Common myeloid progenitor, CD34-positive (primary cell): ENCODE measurements at regions not wholly inside any gene's neighbourhood (a gene's known extent, or its start where the extent isn't known, plus 50 kb on each side); places are given as distances from the start of the nearest gene placed in this dataset.
"Not testable (repeated sequence)": the region's sequence is repeated elsewhere in the genome, so short reads cannot be mapped to it uniquely, and the experiment has no call there.

Experiments used
- CTCF ChIA-PET: fragments of 350-600 bp; sonication (Branson Sonifier 250); formaldehyde crosslinking; loops from one replicate; lab custom pipeline; 2021; ENCODE audit warnings: antibody characterized with exemption; lab: Charles Lee
- POLR2A ChIA-PET: fragments of 350-600 bp; sonication (Branson Sonifier 250); formaldehyde crosslinking; loops from one replicate; lab custom pipeline; 2021; ENCODE audit warnings: antibody characterized with exemption; lab: Charles Lee
- DNase-seq, 3 donors: peaks; one replicate each; pipeline versions ENCODE4 v3.0.0 to v3.0.0-alpha.2; 2013
- H3K27ac ChIP-seq, 2 experiments: 1 replicate in 1 of 2; 2 replicates in 1 of 2; pipeline ENCODE4 v1.7.0; 2013; ENCODE audit warnings: inconsistent platforms in 2 of 2, low read length in 2 of 2, mild to moderate bottlenecking in 2 of 2, low read depth in 1 of 2, moderate library complexity in 1 of 2; ENCODE audit not compliant: severe bottlenecking in 2 of 2, insufficient read depth in 1 of 2, poor library complexity in 1 of 2
- H3K27me3 ChIP-seq, 5 experiments: replicated peaks in 2 of 5; 1 replicate in 3 of 5; 2 replicates in 2 of 5; pipeline versions ENCODE4 v1.6.1 to v1.7.0; 2013; ENCODE audit warnings: low read length in 4 of 5, mild to moderate bottlenecking in 2 of 5, moderate library complexity in 2 of 5, inconsistent platforms in 1 of 5; ENCODE audit not compliant: insufficient read depth in 5 of 5, control insufficient read depth in 4 of 5
- H3K36me3 ChIP-seq, 4 experiments: 1 replicate in 2 of 4; 2 replicates in 2 of 4; pipeline versions ENCODE4 v1.6.1 to v1.7.0; 2013; ENCODE audit warnings: low read length in 3 of 4, control low read depth in 1 of 4, mild to moderate bottlenecking in 1 of 4; ENCODE audit not compliant: control insufficient read depth in 4 of 4, insufficient read depth in 4 of 4
- H3K4me1 ChIP-seq, 4 experiments: 1 replicate in 3 of 4; 2 replicates in 1 of 4; pipeline versions ENCODE4 v1.6.1 to v1.7.1; 2013; ENCODE audit warnings: low read length in 3 of 4, mild to moderate bottlenecking in 3 of 4, control low read depth in 1 of 4, inconsistent platforms in 1 of 4, moderate library complexity in 1 of 4; ENCODE audit not compliant: control insufficient read depth in 4 of 4, insufficient read depth in 4 of 4; ENCODE audit errors: control extremely low read depth in 1 of 4
- H3K4me3 ChIP-seq, 7 experiments: 1 replicate in 4 of 7; 2 replicates in 3 of 7; pipeline versions ENCODE4 v1.5.1 to v1.7.0; 2013; ENCODE audit warnings: mild to moderate bottlenecking in 7 of 7, low read length in 6 of 7, moderate library complexity in 6 of 7, inconsistent platforms in 2 of 7, low read depth in 2 of 7, control low read depth in 1 of 7; ENCODE audit not compliant: insufficient read depth in 4 of 7, control insufficient read depth in 1 of 7; ENCODE audit errors: extremely low read depth in 1 of 7
- H3K9me3 ChIP-seq, 5 experiments: 1 replicate in 4 of 5; 2 replicates in 1 of 5; pipeline versions ENCODE4 v1.6.1 to v1.7.1; 2013; ENCODE audit warnings: low read length in 4 of 5, mild to moderate bottlenecking in 2 of 5, inconsistent platforms in 1 of 5, low read depth in 1 of 5, moderate library complexity in 1 of 5; ENCODE audit not compliant: control insufficient read depth in 4 of 5, insufficient read depth in 2 of 5; ENCODE audit errors: control extremely low read depth in 1 of 5
- WGBS: methylation state at CpG from one replicate; pipeline ENCODE4 v1.1.5; 2013; ENCODE audit not compliant: insufficient coverage; 5-methylcytosine and 5-hydroxymethylcytosine counted together

DNA sequence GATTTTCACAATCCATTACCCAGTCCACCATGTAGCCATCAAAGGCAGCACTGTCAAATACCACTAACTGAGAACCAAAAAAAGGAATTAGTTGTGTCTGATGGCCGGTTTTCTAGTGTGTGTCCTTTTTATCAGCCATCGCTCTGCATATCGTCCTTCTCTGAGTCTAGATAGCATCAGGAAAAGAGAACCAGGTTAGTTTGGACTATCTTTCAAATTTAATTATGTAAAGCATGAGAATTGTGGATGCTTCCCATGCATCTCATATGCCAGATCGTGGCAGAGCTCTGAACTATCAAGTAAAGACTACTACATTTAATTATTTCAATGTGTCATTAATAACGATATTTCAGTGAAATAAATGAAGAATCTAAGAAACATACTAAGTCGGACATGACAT, 691.9 kb downstream of the FAM181B start:
- ChIA-PET CTCF (no interaction called here), POLR2A (no interaction called here)
- Histone ChIP-seq H3K27ac (no peak overlapping the region), H3K4me1 (no peaks in the 10 kb centered on the region), H3K9me3 (peaks cover 0 to 3% (median 0%) of the 10 kb centered on the region in 5 experiments), H3K27me3 (peaks cover 0 to 2% (median 0%) of the 10 kb centered on the region in 5 experiments), H3K4me3 (no peak overlapping the region), H3K36me3 (no peaks in the 10 kb centered on the region)
- DNase-seq, result no peak
- 90% methylated on average over 2 of the region's 6 CpGs for WGBS

DNA sequence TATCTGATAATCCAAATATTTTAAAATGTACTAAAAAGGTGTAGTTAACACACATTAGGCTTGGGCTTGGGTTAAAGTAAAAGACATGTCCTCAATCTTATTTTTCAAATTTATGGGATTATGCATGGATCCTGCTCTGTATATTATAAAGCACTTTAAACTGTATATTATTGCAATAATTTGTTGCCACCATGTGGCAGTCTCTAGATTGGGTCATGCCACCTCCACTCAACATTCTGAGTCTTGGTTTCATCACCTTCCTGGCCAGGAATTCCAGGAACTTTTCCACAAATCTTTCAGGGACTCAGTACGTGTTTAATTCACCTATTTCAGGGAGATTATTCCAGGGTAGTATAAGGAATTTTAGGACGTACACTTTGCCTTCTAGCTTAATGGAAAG, 695.5 kb downstream of the FAM181B start:
- DNase-seq, result no peak
- ChIA-PET POLR2A (no interaction called here), CTCF (no interaction called here)
- no peaks in the 10 kb centered on the region for H3K9me3 ChIP-seq
- no peaks in the 10 kb centered on the region for H3K4me1 ChIP-seq
- H3K36me3 ChIP-seq, result no peaks in the 10 kb centered on the region
- WGBS, result 100% methylated on average over 1 of the region's 2 CpGs
- H3K27me3 ChIP-seq, result peaks cover 0 to 2% (median 0%) of the 10 kb centered on the region in 5 experiments
- H3K27ac ChIP-seq, result no peak overlapping the region
- no peak overlapping the region for H3K4me3 ChIP-seq

DNA sequence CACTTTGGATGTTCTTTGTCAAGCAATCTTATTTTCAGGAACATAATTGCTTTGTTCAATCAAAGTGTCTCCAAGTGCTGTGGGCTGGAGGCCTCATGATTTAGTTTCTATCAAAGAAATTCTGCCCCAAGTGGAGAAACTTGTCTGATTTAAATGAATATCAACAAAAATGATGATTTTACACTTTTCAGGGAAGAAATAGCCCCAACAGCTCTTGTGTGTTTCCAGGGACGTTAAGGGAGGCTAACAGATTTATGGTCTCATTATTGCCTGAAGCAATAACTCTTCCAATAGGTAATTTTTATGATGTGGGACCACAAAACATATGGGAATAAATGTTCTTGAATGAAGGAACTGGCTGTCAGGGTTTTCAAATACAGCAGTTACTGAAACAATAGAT, 699.1 kb downstream of the FAM181B start:
- H3K27ac ChIP-seq, result no peak overlapping the region
- H3K4me1 ChIP-seq, result no peaks in the 10 kb centered on the region
- no peaks in the 10 kb centered on the region for H3K9me3 ChIP-seq
- no peaks in the 10 kb centered on the region for H3K36me3 ChIP-seq
- H3K4me3 ChIP-seq, result no peak overlapping the region
- ChIA-PET POLR2A (no interaction called here), CTCF (no interaction called here)
- no peak for DNase-seq
- no peaks in the 10 kb centered on the region for H3K27me3 ChIP-seq
- no CpG with 5 or more reads among the region's 1 CpG for WGBS

DNA sequence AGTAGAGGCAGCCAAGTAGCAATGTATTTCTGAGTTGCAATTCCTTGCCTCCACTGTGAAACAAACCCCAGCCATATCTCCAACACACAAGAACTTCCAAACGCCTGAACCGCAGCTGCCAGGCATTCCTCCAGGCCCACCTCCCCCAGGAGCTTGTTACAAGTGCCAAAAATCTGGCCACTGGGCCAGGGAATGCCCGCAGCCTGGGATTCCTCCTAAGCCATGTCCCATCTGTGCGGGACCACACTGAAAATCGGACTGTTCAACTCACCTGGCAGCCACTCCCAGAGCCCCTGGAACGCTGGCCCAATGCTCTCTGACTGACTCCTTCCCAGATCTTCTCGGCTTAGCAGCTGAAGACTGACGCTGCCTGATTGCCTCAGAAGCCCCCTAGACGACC, 706.3 kb downstream of the FAM181B start:
- H3K4me3 ChIP-seq, H3K27ac ChIP-seq, H3K4me1 ChIP-seq, CTCF ChIA-PET, DNase-seq, POLR2A ChIA-PET, H3K27me3 ChIP-seq, H3K9me3 ChIP-seq, H3K36me3 ChIP-seq: not testable (repeated sequence)
- 95% methylated on average over 7 of the region's 9 CpGs for WGBS

DNA sequence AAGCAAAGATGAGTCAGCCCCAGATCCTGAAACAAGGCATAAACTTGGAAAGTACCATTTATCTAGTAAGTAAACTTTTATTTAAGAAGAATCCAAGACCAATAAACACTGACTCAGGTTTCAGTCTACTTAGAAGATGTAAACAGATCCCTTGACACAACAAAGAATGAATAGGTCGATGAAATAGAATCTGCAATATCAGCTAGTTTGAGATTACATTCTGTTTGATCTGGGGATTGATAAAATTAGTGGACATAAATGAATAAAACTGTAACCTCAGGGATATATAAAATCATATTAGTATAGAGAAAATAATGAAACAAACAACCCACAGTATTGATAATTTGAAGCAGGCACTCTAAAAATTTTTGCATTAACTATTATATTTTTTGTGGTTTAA, 708.9 kb downstream of the FAM181B start:
- no CpG with 5 or more reads among the region's 1 CpG for WGBS
- no peaks in the 10 kb centered on the region for H3K4me1 ChIP-seq
- ChIA-PET POLR2A (no interaction called here), CTCF (no interaction called here)
- no peaks in the 10 kb centered on the region for H3K9me3 ChIP-seq
- no peaks in the 10 kb centered on the region for H3K36me3 ChIP-seq
- H3K27ac ChIP-seq, result no peak overlapping the region
- no peak for DNase-seq
- H3K4me3 ChIP-seq, result no peak overlapping the region
- H3K27me3 ChIP-seq, result no peaks in the 10 kb centered on the region

DNA sequence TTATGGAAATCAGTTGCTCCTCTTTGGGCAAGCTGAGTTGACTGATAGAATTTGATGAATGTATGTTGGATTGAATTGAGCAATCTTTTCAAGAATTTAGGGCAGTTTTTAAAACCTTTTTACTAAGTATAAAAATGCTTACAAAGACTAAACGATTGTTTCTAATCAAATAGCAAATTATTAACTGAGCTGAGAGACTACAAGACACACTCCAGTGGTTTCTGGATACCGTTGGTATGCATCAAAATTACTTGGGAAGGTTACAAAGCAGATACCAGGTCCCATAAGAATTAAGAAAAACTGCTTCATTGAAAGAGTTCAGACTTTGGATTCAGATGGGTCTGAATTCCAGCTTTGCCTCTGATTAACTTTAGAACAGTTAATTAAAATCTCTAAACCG, 721.4 kb downstream of the FAM181B start:
- POLR2A ChIA-PET, result no interaction called here

DNA sequence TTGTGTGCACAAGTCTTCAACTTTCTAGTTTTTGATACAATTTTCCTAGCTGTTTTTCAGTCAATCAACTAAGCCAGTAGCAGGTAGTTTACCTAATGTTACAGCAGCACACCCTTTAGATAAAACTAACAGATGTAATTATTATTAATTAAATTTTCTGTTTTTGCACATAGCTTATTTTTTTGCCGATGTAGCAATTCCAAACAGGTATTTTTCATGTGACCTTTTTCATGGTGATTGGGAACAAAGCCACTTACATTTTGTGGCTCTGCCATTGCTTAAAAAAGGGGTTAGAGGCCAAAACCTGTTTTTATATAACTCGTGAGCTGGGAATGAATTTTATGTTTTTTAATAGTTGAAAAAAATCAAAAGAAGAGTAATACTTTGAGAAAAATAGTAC, 724.5 kb downstream of the FAM181B start:
- no CpG with 5 or more reads among the region's 2 CpGs for WGBS
- H3K36me3 ChIP-seq, result no peaks in the 10 kb centered on the region
- no peak overlapping the region for H3K4me3 ChIP-seq
- no peaks in the 10 kb centered on the region for H3K27me3 ChIP-seq
- CTCF ChIA-PET, result interaction anchor here (0.6 kb wide), 1 partner anchor 1906 kb away, joined by 3 read pairs; no protein-coding TSS in a partner anchor
- POLR2A ChIA-PET, result no interaction called here
- H3K4me1 ChIP-seq, result peaks cover 0 to 2% (median 0%) of the 10 kb centered on the region in 4 experiments
- no peaks in the 10 kb centered on the region for H3K9me3 ChIP-seq
- DNase-seq, result no peak
- H3K27ac ChIP-seq, result no peak overlapping the region

More for the DNA sequence above, 721.4 kb downstream of the FAM181B start:
- WGBS, result 96% methylated on average over 3 of the region's 3 CpGs
- Histone ChIP-seq H3K27me3 (no peaks in the 10 kb centered on the region), H3K9me3 (no peaks in the 10 kb centered on the region), H3K36me3 (no peaks in the 10 kb centered on the region), H3K27ac (no peak overlapping the region), H3K4me3 (no peak overlapping the region), H3K4me1 (no peaks in the 10 kb centered on the region)
- no peak for DNase-seq
- CTCF ChIA-PET, result no interaction called here
